Suprapubic skin (tissue), 4 donors: ENCODE measurements at regions not wholly inside any gene's neighbourhood (a gene's known extent, or its start where the extent isn't known, plus 50 kb on each side); places are given as distances from the start of the nearest gene placed in this dataset.

Experiments used
- DNase-seq, 2 donors: peaks; one replicate each; pipeline ENCODE4 v3.0.0-alpha.2; 2019; ENCODE audit warnings: low spot score in 2 of 2
- H3K27ac ChIP-seq: fragments of 200-600 bp; sonication (generic); one replicate; pipeline ENCODE4 v1.5.1; 2019
- H3K27me3 ChIP-seq: fragments of 200-600 bp; sonication (generic); one replicate; pipeline ENCODE4 v1.5.1; 2019
- H3K36me3 ChIP-seq: fragments of 200-600 bp; sonication (generic); one replicate; pipeline ENCODE4 v1.5.1; 2019
- H3K4me1 ChIP-seq: fragments of 200-600 bp; sonication (generic); one replicate; pipeline ENCODE4 v1.5.1; 2019
- H3K4me3 ChIP-seq: fragments of 200-600 bp; sonication (generic); one replicate; pipeline ENCODE4 v1.5.1; 2019; ENCODE audit warnings: mild to moderate bottlenecking
- H3K9me3 ChIP-seq: fragments of 200-600 bp; sonication (generic); one replicate; pipeline ENCODE4 v1.5.1; 2019
- EP300 ChIP-seq: sonication (generic); formaldehyde crosslinking; IDR thresholded peaks from one replicate; pipeline ENCODE4 v1.6.1; 2017; ENCODE audit warnings: antibody characterized with exemption
- POLR2A ChIP-seq, 2 donors: fragments of 450-650 bp; IDR thresholded peaks; one replicate each; pipeline ENCODE4 v1.6.1; 2017; ENCODE audit warnings: antibody characterized with exemption in 2 of 2, mild to moderate bottlenecking in 2 of 2, moderate library complexity in 2 of 2
- POLR2AphosphoS5 ChIP-seq, 3 donors: sonication (generic); formaldehyde crosslinking; IDR thresholded peaks; one replicate each; pipeline ENCODE4 v1.6.1; 2017; ENCODE audit warnings: antibody characterized with exemption in 3 of 3
- WGBS: methylation state at CpG from one replicate; pipeline ENCODE4 v1.1.5; 2018; 5-methylcytosine and 5-hydroxymethylcytosine counted together
- TF ChIP-seq, protein P1 (sequence below), 2 donors: fragments of 200-600 bp in 1 of 2; fragments of 450-650 bp in 1 of 2; sonication (generic) in 1 of 2; IDR thresholded peaks; one replicate each; pipeline ENCODE4 v1.5.1; 2016 to 2019; ENCODE audit warnings: antibody characterized with exemption in 2 of 2, mild to moderate bottlenecking in 1 of 2, moderate library complexity in 1 of 2

- no peaks in the 10 kb centered on the region for H3K36me3 ChIP-seq
- no peak for DNase-seq
- H3K4me3 ChIP-seq = no peak overlapping the region
- 53% methylated on average over 2 of the region's 2 CpGs for WGBS
- H3K27ac ChIP-seq = no peak overlapping the region
- TF ChIP-seq EP300 (no peak), POLR2A (IDR thresholded peaks at IDR 0.05) (no peak), POLR2AphosphoS5 (IDR thresholded peaks at IDR 0.05) (no peak)
- TF ChIP-seq, protein P1, sequence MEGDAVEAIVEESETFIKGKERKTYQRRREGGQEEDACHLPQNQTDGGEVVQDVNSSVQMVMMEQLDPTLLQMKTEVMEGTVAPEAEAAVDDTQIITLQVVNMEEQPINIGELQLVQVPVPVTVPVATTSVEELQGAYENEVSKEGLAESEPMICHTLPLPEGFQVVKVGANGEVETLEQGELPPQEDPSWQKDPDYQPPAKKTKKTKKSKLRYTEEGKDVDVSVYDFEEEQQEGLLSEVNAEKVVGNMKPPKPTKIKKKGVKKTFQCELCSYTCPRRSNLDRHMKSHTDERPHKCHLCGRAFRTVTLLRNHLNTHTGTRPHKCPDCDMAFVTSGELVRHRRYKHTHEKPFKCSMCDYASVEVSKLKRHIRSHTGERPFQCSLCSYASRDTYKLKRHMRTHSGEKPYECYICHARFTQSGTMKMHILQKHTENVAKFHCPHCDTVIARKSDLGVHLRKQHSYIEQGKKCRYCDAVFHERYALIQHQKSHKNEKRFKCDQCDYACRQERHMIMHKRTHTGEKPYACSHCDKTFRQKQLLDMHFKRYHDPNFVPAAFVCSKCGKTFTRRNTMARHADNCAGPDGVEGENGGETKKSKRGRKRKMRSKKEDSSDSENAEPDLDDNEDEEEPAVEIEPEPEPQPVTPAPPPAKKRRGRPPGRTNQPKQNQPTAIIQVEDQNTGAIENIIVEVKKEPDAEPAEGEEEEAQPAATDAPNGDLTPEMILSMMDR (IDR thresholded peaks at IDR 0.05) = no peak
- H3K4me1 ChIP-seq = no peaks in the 10 kb centered on the region
- H3K9me3 ChIP-seq = no peaks in the 10 kb centered on the region
- H3K27me3 ChIP-seq = no peaks in the 10 kb centered on the region
Observed at GRCh38 chr1:186568221-186568620, 107.3 kb upstream of the PDC start.

GRCh38 chr1:186566140-186566855 lies 105.4 kb upstream of the PDC start:
- WGBS = 50% methylated on average over 3 of the region's 3 CpGs
- DNase-seq = no peak
- H3K27ac ChIP-seq = no peak overlapping the region

GRCh38 chr1:186564582-186564981 lies 103.7 kb upstream of the PDC start:
- TF ChIP-seq POLR2A (IDR thresholded peaks at IDR 0.05) (no peak), EP300 (no peak), POLR2AphosphoS5 (IDR thresholded peaks at IDR 0.05) (no peak)
- TF ChIP-seq, protein P1 (IDR thresholded peaks at IDR 0.05) = no peak
- WGBS = 75% methylated on average over 1 of the region's 1 CpG

More at GRCh38 chr1:186566140-186566855, 105.4 kb upstream of the PDC start:
- Histone ChIP-seq H3K4me3 (no peak overlapping the region), H3K4me1 (no peaks in the 10 kb centered on the region), H3K9me3 (no peaks in the 10 kb centered on the region), H3K36me3 (no peaks in the 10 kb centered on the region), H3K27me3 (no peaks in the 10 kb centered on the region)
- no peak for TF ChIP-seq POLR2AphosphoS5 (IDR thresholded peaks at IDR 0.05)
- no peak for TF ChIP-seq POLR2A (IDR thresholded peaks at IDR 0.05)
- TF ChIP-seq, protein P1 (IDR thresholded peaks at IDR 0.05) = no peak
- no peak for TF ChIP-seq EP300

DNA sequence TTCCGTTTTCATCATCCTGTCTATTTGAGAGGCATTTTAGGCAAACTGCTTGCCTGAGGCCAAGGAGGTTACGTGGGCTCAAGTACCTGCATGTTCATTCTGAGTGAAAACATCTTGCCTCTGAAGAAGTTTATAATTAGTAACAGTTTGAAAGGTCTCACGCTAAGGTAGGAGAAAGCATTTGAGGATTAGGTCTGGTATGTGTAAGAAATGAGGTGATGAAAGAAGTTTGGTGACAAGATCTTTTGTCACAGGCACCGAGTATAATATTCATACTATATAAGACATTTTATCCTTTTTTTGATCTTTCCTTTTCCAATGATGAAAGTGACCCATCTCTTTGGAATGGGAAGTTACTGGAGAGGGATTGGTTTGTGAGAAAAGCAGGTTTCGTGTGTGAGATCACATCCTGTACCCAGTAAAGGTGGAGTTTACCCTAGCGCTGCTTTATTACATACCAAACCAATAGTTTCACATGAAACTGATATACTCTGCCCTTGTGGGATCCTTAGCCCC lies 98.7 kb upstream of the PDC start:
- Histone ChIP-seq H3K27ac (no peak overlapping the region), H3K4me1 (no peaks in the 10 kb centered on the region), H3K4me3 (no peak overlapping the region), H3K9me3 (no peaks in the 10 kb centered on the region), H3K36me3 (no peaks in the 10 kb centered on the region), H3K27me3 (no peaks in the 10 kb centered on the region)
- no peak for TF ChIP-seq POLR2A (IDR thresholded peaks at IDR 0.05)
- TF ChIP-seq, protein P1 (IDR thresholded peaks at IDR 0.05) = no peak
- WGBS = 52% methylated on average over 6 of the region's 6 CpGs
- DNase-seq = no peak

More at GRCh38 chr1:186564582-186564981, 103.7 kb upstream of the PDC start:
- H3K36me3 ChIP-seq = no peaks in the 10 kb centered on the region
- no peak overlapping the region for H3K4me3 ChIP-seq
- H3K4me1 ChIP-seq = no peaks in the 10 kb centered on the region
- H3K27me3 ChIP-seq = no peaks in the 10 kb centered on the region
- DNase-seq = no peak
- H3K9me3 ChIP-seq = no peaks in the 10 kb centered on the region
- no peak overlapping the region for H3K27ac ChIP-seq

DNA sequence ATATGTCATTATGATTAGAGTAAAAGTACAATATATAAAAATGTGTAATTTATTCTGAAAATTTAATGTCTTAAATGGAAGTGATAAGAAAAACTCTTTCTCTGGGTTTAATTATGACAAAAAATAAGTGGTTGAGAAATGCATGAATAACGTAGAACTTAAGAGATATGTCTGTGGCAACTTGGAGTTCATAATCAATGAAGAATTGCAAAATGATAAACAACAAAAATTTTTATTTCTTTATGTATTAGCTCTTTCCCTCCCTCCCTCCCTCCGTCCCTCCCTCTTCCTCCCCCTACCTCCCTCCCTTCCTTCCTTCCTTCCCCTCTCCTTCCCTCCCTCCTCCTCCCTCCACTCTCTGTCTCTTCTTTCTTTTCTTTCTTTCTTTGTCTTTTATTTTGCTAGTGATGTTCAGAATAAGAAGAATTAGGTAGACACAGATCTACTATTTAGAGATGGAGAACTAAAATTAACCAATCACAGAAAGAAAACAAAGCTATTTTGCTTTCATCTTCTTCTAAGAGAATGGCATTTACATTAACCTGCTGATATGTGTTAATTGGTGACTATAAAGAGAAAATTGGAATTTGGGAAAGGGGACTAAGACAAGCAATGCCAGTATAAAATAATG lies 96.3 kb upstream of the PDC start:
- H3K4me1 ChIP-seq = no peaks in the 10 kb centered on the region
- H3K36me3 ChIP-seq = no peaks in the 10 kb centered on the region
- H3K9me3 ChIP-seq = no peaks in the 10 kb centered on the region
- WGBS = 58% methylated on average over 2 of the region's 2 CpGs
- no peaks in the 10 kb centered on the region for H3K27me3 ChIP-seq
- H3K4me3 ChIP-seq = no peak overlapping the region
- TF ChIP-seq POLR2A (IDR thresholded peaks at IDR 0.05) (no peak), POLR2AphosphoS5 (IDR thresholded peaks at IDR 0.05) (no peak), EP300 (no peak)
- TF ChIP-seq, protein P1 (IDR thresholded peaks at IDR 0.05) = no peak
- DNase-seq = no peak
- no peak overlapping the region for H3K27ac ChIP-seq
